HS-27A (cell line): ENCODE measurements at regions not wholly inside any gene's neighbourhood (a gene's known extent, or its start where the extent isn't known, plus 50 kb on each side); places are given as distances from the start of the nearest gene placed in this dataset.
"Not testable (repeated sequence)": the region's sequence is repeated elsewhere in the genome, so short reads cannot be mapped to it uniquely, and the experiment has no call there.

Source experiments
- DNase-seq: peaks from one replicate; pipeline ENCODE4 v3.0.0-alpha.2; 2012; ENCODE audit warnings: low read depth, missing footprints

- no peak for DNase-seq
Measured at GRCh38 chr10:85012305-85012704, 683.9 kb downstream of the CCSER2 start.

GRCh38 chr10:85026878-85027467 is 698.6 kb downstream of the CCSER2 start:
- no peak for DNase-seq

GRCh38 chr10:85032981-85033380 is 704.6 kb downstream of the CCSER2 start:
- no peak for DNase-seq

GRCh38 chr10:85036661-85037060 is 708.3 kb downstream of the CCSER2 start:
- no peak for DNase-seq

GRCh38 chr10:85039311-85039710 is 710.9 kb downstream of the CCSER2 start:
- DNase-seq = no peak

- DNase-seq = no peak
Measured at GRCh38 chr10:85043207-85043606, 714.8 kb downstream of the CCSER2 start.

GRCh38 chr10:85045046-85045445 is 716.7 kb downstream of the CCSER2 start:
- DNase-seq = no peak

- no peak for DNase-seq
Measured at GRCh38 chr10:85047170-85047834, 718.9 kb downstream of the CCSER2 start.

- no peak for DNase-seq
Measured at GRCh38 chr10:85047979-85048378, 719.6 kb downstream of the CCSER2 start.

GRCh38 chr10:85048644-85049043 is 720.3 kb downstream of the CCSER2 start:
- DNase-seq = no peak

- no peak for DNase-seq
Measured at GRCh38 chr10:85060944-85061343, 732.6 kb downstream of the CCSER2 start.

- DNase-seq = no peak
Measured at GRCh38 chr10:85061401-85061800, 733.0 kb downstream of the CCSER2 start.

- no peak for DNase-seq
Measured at GRCh38 chr10:85067955-85068354, 739.6 kb downstream of the CCSER2 start.

GRCh38 chr10:85080934-85081333 is 752.5 kb downstream of the CCSER2 start:
- no peak for DNase-seq

- DNase-seq = no peak
Measured at GRCh38 chr10:85098835-85099521, 770.6 kb downstream of the CCSER2 start.

GRCh38 chr10:85100495-85100894 is 772.1 kb downstream of the CCSER2 start:
- no peak for DNase-seq

- DNase-seq = no peak
Measured at GRCh38 chr10:85105614-85106255, 777.3 kb downstream of the CCSER2 start.

- no peak for DNase-seq
Measured at GRCh38 chr10:85111271-85111670, 782.9 kb downstream of the CCSER2 start.

GRCh38 chr10:85124603-85125051 is 796.2 kb downstream of the CCSER2 start:
- DNase-seq = no peak

GRCh38 chr10:85137253-85137652 is 808.9 kb downstream of the CCSER2 start:
- no peak for DNase-seq

- DNase-seq = no peak
Measured at GRCh38 chr10:85138046-85138445, 809.7 kb downstream of the CCSER2 start.

GRCh38 chr10:85139124-85139523 is 810.7 kb downstream of the CCSER2 start:
- no peak for DNase-seq

GRCh38 chr10:85141520-85141919 is 813.1 kb downstream of the CCSER2 start:
- DNase-seq = not testable (repeated sequence)
